Gastrocnemius medialis (tissue), 4 donors: ENCODE measurements at regions not wholly inside any gene's neighbourhood (a gene's known extent, or its start where the extent isn't known, plus 50 kb on each side); places are given as distances from the start of the nearest gene placed in this dataset.

Experiments used
- ATAC-seq, 2 donors: fragments of 150-250 bp; one replicate each; pipeline ENCODE4 v1.9.1; 2016
- DNase-seq, 2 donors: peaks; one replicate each; pipeline ENCODE4 v3.0.0-alpha.2; 2019
- H3K27ac ChIP-seq, 4 donors: fragments of 200-600 bp; sonication (generic); 1 replicate in 1 of 4; 2 replicates in 3 of 4; pipeline ENCODE4 v1.5.1; 2016 to 2018; ENCODE audit warnings: mild to moderate bottlenecking in 2 of 4, moderate library complexity in 1 of 4
- H3K27me3 ChIP-seq, 3 donors: fragments of 200-600 bp; sonication (generic) in 2 of 3; 1 replicate in 1 of 3; 2 replicates in 2 of 3; pipeline versions ENCODE4 v1.5.1 to v1.6.0; 2016 to 2019; ENCODE audit warnings: mild to moderate bottlenecking in 1 of 3, moderate library complexity in 1 of 3
- H3K36me3 ChIP-seq, 2 donors: fragments of 200-600 bp; sonication (generic) in 1 of 2; one replicate each; pipeline ENCODE4 v1.5.1; 2017 to 2018
- H3K4me1 ChIP-seq, 2 donors: fragments of 200-600 bp; sonication (generic) in 1 of 2; one replicate each; pipeline ENCODE4 v1.5.1; 2016 to 2017; ENCODE audit warnings: mild to moderate bottlenecking in 2 of 2
- H3K4me3 ChIP-seq, 4 donors: fragments of 200-600 bp; sonication (generic) in 3 of 4; 1 replicate in 1 of 4; 2 replicates in 3 of 4; pipeline ENCODE4 v1.5.1; 2016 to 2019; ENCODE audit warnings: mild to moderate bottlenecking in 2 of 4
- H3K9me3 ChIP-seq, 3 donors: fragments of 200-600 bp; sonication (generic) in 2 of 3; 1 replicate in 1 of 3; 2 replicates in 2 of 3; pipeline ENCODE4 v1.5.1; 2016 to 2019
- POLR2A ChIP-seq, 2 donors: fragments of 450-650 bp; IDR thresholded peaks; one replicate each; pipeline ENCODE4 v1.6.1; 2017; ENCODE audit warnings: antibody characterized with exemption in 2 of 2, mild to moderate bottlenecking in 2 of 2, moderate library complexity in 2 of 2
- in situ Hi-C, 4 donors: fragments of 200-750 bp; cut with MboI; loops; one replicate each; pipeline versions ENCODE4 v1.15.0 to v1.8.0; 2017; ENCODE audit warnings: low sequenced_read_pairs in 4 of 4
- intact Hi-C: fragments of 100-400 bp; cut with DNase I; formaldehyde crosslinking; loops from one replicate; pipeline ENCODE4 v1.15.1; 2023; ENCODE audit warnings: low total_unique reads
- TF ChIP-seq, protein P1 (sequence below), 5 experiments: fragments of 450-650 bp in 3 of 5; fragments of 200-600 bp in 2 of 5; sonication (generic) in 2 of 5; IDR thresholded peaks in 4 of 5; conservative IDR thresholded peaks in 1 of 5; 1 replicate in 4 of 5; 2 replicates in 1 of 5; pipeline ENCODE4 v1.5.1; 2016 to 2019; ENCODE audit warnings: antibody characterized with exemption in 5 of 5, mild to moderate bottlenecking in 3 of 5, moderate library complexity in 3 of 5

DNA sequence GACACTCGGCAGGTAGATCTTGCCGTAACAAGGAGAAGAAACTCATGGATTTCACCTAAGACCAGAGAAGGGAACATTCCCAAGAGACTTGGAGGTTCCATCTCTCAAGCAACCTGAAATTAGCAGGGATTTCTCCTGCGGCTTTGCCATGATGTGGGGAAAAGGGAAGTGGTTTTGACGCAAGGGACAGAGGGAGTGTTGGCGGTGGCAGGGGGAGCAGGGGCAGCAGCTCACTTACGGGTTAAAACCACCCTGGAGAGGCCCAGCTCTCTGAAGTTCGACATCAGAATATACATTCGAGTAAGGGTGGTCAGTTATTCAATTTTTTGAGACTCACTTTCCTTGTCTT lies 76.1 kb upstream of the POMP start:
- Histone ChIP-seq H3K4me1 (no peaks in the 10 kb centered on the region), H3K27ac (no peak overlapping the region), H3K36me3 (no peaks in the 10 kb centered on the region), H3K27me3 (no peaks in the 10 kb centered on the region), H3K9me3 (no peaks in the 10 kb centered on the region), H3K4me3 (no peak overlapping the region)
- intact Hi-C loops (no loop called here), in situ Hi-C loops (no loop called here)
- ATAC-seq (no peak), DNase-seq (no peak)
- TF ChIP-seq, protein P1, sequence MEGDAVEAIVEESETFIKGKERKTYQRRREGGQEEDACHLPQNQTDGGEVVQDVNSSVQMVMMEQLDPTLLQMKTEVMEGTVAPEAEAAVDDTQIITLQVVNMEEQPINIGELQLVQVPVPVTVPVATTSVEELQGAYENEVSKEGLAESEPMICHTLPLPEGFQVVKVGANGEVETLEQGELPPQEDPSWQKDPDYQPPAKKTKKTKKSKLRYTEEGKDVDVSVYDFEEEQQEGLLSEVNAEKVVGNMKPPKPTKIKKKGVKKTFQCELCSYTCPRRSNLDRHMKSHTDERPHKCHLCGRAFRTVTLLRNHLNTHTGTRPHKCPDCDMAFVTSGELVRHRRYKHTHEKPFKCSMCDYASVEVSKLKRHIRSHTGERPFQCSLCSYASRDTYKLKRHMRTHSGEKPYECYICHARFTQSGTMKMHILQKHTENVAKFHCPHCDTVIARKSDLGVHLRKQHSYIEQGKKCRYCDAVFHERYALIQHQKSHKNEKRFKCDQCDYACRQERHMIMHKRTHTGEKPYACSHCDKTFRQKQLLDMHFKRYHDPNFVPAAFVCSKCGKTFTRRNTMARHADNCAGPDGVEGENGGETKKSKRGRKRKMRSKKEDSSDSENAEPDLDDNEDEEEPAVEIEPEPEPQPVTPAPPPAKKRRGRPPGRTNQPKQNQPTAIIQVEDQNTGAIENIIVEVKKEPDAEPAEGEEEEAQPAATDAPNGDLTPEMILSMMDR (IDR thresholded peaks at IDR 0.05 in 4 of 5, conservative IDR thresholded peaks at IDR 0.05 in 1 of 5): no peak
- TF ChIP-seq POLR2A (IDR thresholded peaks at IDR 0.05): no peak

DNA sequence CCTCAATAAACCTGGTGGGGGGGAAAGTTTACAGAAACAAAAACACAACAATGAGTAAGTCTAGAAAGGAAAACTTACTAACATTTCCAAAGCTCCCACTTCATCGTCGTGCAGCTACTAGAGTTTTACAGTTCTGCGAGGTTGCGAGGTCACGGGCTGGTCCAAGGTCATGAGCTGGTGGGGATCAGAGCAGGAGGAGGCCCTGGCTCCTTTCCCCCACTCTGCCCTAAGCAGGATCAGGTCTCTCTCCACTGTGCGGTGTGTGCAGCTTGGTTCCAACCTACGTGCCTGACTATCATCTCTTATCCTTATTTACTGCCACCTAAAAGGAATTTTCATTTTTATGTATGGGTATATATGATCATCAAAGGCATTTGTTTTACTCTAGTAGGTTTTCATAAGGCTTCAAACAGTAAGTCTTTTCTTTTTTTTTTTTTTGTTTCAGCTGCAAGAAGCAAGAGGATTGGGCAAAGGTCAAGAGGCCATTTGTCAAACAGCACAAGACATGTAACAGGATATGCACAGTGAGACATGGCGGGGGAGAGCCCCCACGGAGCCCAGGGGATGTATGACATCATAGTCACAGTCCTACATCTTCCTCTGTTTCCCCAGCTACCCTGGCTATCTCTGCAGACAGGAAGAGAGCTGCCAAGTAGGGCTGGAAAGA lies 76.6 kb upstream of the POMP start:
- in situ Hi-C loops: no loop called here
- intact Hi-C loops: no loop called here
- Histone ChIP-seq H3K36me3 (no peaks in the 10 kb centered on the region), H3K4me1 (no peaks in the 10 kb centered on the region), H3K4me3 (no peak overlapping the region), H3K27me3 (no peaks in the 10 kb centered on the region), H3K27ac (no peak overlapping the region), H3K9me3 (no peaks in the 10 kb centered on the region)
- no peak for DNase-seq
- TF ChIP-seq POLR2A (IDR thresholded peaks at IDR 0.05): no peak
- TF ChIP-seq, protein P1 (IDR thresholded peaks at IDR 0.05 in 4 of 5, conservative IDR thresholded peaks at IDR 0.05 in 1 of 5): no peak
- ATAC-seq: no peak

DNA sequence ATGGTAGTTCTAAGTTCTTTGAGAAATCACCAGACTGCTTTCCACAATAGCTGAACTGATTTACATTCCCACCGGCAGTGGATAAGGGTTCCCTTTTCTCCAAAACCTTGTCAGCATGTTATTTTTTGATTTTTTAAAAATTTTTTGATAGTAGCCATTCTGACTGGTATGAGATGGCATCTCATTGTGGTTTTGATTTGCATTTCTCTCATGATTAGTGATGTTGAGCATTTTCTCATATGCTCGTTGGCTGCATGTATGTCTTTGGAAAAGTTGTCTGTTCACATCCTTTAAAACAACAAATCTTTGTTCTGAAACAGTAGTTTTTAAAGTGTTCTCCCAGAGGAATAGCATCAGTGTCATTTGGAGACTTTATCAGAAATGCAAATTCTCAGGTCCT lies 77.5 kb upstream of the POMP start:
- Histone ChIP-seq H3K4me1 (no peaks in the 10 kb centered on the region), H3K27ac (no peak overlapping the region), H3K4me3 (no peak overlapping the region), H3K27me3 (no peaks in the 10 kb centered on the region), H3K9me3 (no peaks in the 10 kb centered on the region), H3K36me3 (no peaks in the 10 kb centered on the region)
- in situ Hi-C loops: no loop called here
- TF ChIP-seq POLR2A (IDR thresholded peaks at IDR 0.05): no peak
- TF ChIP-seq, protein P1 (IDR thresholded peaks at IDR 0.05 in 4 of 5, conservative IDR thresholded peaks at IDR 0.05 in 1 of 5): no peak
- DNase-seq (no peak), ATAC-seq (no peak)
- intact Hi-C loops: no loop called here

DNA sequence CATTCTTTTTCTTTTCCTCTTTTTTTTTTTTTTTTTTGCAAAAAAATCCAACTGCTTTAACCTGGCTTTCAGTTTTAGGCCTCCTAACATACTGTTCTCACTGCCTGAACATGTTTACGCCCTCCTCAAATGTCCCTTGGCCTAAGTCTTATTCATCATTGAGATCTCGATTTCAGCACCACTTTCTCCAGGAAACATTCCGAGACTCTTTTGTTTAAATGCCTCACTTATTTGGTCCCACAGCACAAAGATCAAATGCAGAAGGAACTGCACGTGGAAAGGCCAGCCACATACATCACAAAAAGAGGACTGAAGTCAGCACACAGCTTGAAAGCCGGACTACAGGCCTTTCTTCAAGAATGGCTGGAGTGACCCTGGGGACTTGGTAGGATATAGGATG lies 79.2 kb upstream of the POMP start:
- no peak for ATAC-seq
- TF ChIP-seq, protein P1 (IDR thresholded peaks at IDR 0.05 in 4 of 5, conservative IDR thresholded peaks at IDR 0.05 in 1 of 5): no peak
- H3K27ac ChIP-seq: no peak overlapping the region
- H3K9me3 ChIP-seq: no peaks in the 10 kb centered on the region
- intact Hi-C loops (no loop called here), in situ Hi-C loops (no loop called here)
- no peaks in the 10 kb centered on the region for H3K4me1 ChIP-seq
- no peaks in the 10 kb centered on the region for H3K36me3 ChIP-seq
- H3K4me3 ChIP-seq: no peak overlapping the region
- H3K27me3 ChIP-seq: no peaks in the 10 kb centered on the region
- DNase-seq: no peak

DNA sequence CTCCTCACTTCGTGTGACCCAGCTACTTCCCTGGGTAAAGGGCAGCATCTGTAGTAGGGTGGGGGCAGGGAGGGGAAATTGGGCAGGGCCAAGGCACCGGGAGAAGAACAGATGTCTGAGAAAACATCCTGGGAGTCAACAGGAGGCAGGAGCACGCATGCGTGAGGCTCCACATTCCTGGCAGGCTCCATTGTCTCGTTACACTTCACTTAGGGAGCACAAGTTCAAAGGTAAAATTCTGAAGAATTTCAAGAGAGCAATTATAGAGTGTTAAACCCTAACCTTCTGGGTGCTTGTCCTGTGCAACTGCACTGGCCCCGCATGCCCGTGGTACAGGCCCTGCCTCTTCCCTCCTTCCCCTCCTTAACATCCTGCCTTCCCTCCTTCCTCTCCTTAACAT lies 79.6 kb upstream of the POMP start:
- H3K9me3 ChIP-seq: no peaks in the 10 kb centered on the region
- in situ Hi-C loops: no loop called here
- no peaks in the 10 kb centered on the region for H3K27me3 ChIP-seq
- TF ChIP-seq, protein P1 (IDR thresholded peaks at IDR 0.05 in 4 of 5, conservative IDR thresholded peaks at IDR 0.05 in 1 of 5): no peak
- no peak for TF ChIP-seq POLR2A (IDR thresholded peaks at IDR 0.05)
- DNase-seq (no peak), ATAC-seq (no peak)
- no peaks in the 10 kb centered on the region for H3K4me1 ChIP-seq
- no peak overlapping the region for H3K27ac ChIP-seq
- H3K36me3 ChIP-seq: no peaks in the 10 kb centered on the region
- intact Hi-C loops: no loop called here
- H3K4me3 ChIP-seq: no peak overlapping the region
